ENCODE measurements at regions not wholly inside any gene's neighbourhood (a gene's known extent, or its start where the extent isn't known, plus 50 kb on each side); places are given as distances from the start of the nearest gene placed in this dataset.

DNA sequence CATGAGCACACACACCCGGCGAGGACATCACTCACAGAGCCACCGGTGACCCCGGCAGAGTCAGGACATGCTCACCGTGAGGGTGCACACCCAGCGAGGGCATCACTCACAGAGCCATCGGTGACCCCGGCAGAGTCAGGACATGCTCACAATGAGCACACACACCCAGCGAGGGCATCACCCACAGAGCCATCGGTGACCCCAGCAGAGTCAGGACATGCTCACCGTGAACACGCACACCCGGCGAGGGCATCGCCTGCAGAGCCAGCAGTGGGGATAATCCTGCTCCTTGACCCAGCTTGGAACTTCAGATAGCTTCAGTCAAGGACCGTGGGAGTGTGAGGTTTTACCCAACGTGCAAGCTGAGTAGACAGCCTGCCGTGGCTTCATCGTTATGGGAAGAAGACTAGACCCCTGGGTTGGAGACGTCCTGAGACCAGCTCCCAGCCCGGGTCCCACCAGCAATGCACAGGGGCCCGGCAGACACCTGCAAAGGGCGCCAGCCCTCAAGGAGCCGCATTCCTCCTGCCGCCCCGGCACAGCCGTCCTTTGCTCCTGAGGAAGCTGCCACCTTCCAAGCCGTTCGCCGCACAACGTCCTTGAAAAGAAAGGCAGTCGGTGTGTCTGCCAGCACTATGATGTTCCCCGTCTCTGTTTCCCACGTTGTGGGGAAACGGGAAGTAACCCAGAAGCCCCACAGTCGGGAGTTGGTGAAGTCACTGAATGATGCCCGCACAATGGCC is 192.3 kb downstream of the DLL1 start:
- TF ChIP-seq POLR2A (IDR thresholded peaks at IDR 0.05; ENCODE audit: low read depth) (no peak), EP300 (IDR thresholded peaks at IDR 0.05) (no peak), POLR2AphosphoS5 (IDR thresholded peaks at IDR 0.05) (no peak)
- TF ChIP-seq, protein P1, sequence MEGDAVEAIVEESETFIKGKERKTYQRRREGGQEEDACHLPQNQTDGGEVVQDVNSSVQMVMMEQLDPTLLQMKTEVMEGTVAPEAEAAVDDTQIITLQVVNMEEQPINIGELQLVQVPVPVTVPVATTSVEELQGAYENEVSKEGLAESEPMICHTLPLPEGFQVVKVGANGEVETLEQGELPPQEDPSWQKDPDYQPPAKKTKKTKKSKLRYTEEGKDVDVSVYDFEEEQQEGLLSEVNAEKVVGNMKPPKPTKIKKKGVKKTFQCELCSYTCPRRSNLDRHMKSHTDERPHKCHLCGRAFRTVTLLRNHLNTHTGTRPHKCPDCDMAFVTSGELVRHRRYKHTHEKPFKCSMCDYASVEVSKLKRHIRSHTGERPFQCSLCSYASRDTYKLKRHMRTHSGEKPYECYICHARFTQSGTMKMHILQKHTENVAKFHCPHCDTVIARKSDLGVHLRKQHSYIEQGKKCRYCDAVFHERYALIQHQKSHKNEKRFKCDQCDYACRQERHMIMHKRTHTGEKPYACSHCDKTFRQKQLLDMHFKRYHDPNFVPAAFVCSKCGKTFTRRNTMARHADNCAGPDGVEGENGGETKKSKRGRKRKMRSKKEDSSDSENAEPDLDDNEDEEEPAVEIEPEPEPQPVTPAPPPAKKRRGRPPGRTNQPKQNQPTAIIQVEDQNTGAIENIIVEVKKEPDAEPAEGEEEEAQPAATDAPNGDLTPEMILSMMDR (IDR thresholded peaks at IDR 0.05): no peak

Measured in esophagus muscularis mucosa (tissue), 4 donors.